ENCODE measurements at regions not wholly inside any gene's neighbourhood (a gene's known extent, or its start where the extent isn't known, plus 50 kb on each side); places are given as distances from the start of the nearest gene placed in this dataset.

- DNase-seq, result no peak
- in situ Hi-C loops (cut with MboI; ENCODE audit: low pct_unique_long_range_greater_than_20kb, low sequenced_read_pairs), result no loop called here
These were observed 495.7 kb upstream of the TCF4 start for GRCh38 chr18:56083523-56084287.

DNA sequence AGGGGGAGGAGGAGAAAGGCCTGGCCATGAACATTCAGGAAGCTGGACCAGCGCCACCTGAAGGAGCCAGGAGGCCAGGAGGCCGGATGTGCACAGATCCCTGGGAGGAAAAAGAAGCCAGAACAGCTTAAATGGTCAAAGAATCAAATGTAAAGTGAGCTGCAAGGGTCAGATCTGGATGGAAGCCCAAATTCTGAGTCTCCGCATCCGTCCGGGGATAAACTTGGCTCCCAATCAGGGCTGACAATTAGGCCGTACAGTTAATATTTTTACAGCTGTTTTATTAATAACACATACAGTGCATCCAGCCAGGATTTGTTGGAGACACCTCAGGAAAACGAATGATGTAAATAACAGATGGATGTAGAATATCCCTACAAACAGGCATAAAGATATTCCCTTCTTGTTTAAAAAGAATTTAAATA lies 495.1 kb upstream of the TCF4 start:
- in situ Hi-C loops (cut with MboI; ENCODE audit: low pct_unique_long_range_greater_than_20kb, low sequenced_read_pairs), result no loop called here
- DNase-seq, result no peak

GRCh38 chr18:56076723-56077122 lies 488.7 kb upstream of the TCF4 start:
- no peak for DNase-seq
- in situ Hi-C loops (cut with MboI; ENCODE audit: low pct_unique_long_range_greater_than_20kb, low sequenced_read_pairs), result no loop called here

DNA sequence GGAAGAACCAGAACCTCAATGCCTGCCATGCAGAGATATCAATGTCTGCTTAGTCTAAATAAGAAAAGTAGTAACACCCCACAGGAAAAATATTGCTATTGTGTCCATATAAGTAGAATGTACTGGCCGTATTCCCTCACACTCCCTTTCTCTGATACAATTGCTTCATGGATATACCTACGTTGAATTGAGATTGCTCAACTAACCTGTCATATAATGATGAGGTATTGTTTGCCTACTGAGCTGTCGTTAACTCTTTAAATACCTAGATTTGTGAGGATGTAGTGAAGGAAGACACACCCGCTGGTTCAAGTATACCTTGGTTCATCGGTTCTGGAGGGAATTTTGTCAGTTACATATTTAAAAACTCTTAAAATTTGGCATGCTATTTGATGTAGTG lies 480.7 kb upstream of the TCF4 start:
- no peak for DNase-seq

DNA sequence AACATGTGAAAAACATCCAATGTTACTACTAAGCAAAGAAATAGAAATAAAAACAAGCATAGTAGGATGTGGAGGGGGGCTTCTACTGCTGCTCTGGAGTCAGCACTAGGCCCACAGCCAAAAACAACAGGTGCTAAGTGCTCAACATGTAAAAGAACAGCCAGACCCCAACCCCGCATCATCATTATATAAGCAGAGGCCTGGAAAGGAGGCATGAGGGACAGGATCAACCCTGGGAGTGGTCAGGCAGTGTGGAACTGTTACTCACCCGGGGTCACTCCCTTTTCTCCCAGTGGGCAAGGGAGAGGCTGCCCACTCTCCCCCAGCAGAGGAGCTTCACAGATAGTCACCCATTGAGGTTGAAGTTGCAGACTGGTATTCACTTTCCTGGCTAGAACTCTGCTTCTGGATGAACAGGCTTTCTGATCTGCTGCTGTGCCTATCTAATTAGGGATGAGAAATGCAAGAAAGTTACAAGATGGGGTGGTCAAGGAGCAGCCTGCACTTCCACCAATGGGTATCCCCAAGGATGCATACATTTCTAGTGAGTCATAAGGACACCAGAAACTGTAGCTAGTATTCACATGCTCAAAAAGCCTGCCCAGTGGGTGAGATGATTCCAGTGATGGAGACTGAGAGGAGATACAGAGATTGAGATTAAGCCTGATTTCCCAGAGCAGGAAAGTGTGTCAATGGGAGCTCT lies 480.1 kb upstream of the TCF4 start:
- in situ Hi-C loops (cut with MboI; ENCODE audit: low pct_unique_long_range_greater_than_20kb, low sequenced_read_pairs), result no loop called here
- DNase-seq, result no peak

More for the DNA sequence above, 480.7 kb upstream of the TCF4 start:
- in situ Hi-C loops (cut with MboI; ENCODE audit: low pct_unique_long_range_greater_than_20kb, low sequenced_read_pairs), result no loop called here

GRCh38 chr18:56067214-56067894 lies 479.4 kb upstream of the TCF4 start:
- in situ Hi-C loops (cut with MboI; ENCODE audit: low pct_unique_long_range_greater_than_20kb, low sequenced_read_pairs), result no loop called here
- DNase-seq, result no peak

GRCh38 chr18:56066524-56067213 lies 478.7 kb upstream of the TCF4 start:
- DNase-seq, result no peak

DNA sequence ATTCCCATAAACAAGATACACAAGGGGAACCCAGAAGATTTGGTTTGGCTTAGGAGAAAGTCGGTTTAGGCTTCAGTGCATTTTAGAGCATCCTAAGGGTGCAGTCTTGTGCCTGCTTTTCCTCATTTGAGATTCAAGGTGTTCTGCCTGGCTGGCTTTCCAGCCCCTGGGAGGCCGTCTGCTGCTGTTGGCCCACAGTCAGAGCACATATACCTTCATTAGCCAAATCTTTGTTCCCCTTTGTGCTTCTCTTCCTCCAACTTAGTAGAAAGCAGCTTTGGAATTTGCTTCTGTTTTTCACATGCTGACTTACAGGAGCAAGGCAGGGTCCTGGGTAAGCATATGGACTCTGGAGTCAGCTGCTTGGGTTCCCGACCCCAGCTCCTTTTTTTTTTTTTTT lies 477.1 kb upstream of the TCF4 start:
- no peak for DNase-seq
- in situ Hi-C loops (cut with MboI; ENCODE audit: low pct_unique_long_range_greater_than_20kb, low sequenced_read_pairs), result no loop called here

More at GRCh38 chr18:56066524-56067213, 478.7 kb upstream of the TCF4 start:
- in situ Hi-C loops (cut with MboI; ENCODE audit: low pct_unique_long_range_greater_than_20kb, low sequenced_read_pairs), result no loop called here

GRCh38 chr18:56062931-56063330 lies 474.9 kb upstream of the TCF4 start:
- no peak for DNase-seq
- in situ Hi-C loops (cut with MboI; ENCODE audit: low pct_unique_long_range_greater_than_20kb, low sequenced_read_pairs), result no loop called here

DNA sequence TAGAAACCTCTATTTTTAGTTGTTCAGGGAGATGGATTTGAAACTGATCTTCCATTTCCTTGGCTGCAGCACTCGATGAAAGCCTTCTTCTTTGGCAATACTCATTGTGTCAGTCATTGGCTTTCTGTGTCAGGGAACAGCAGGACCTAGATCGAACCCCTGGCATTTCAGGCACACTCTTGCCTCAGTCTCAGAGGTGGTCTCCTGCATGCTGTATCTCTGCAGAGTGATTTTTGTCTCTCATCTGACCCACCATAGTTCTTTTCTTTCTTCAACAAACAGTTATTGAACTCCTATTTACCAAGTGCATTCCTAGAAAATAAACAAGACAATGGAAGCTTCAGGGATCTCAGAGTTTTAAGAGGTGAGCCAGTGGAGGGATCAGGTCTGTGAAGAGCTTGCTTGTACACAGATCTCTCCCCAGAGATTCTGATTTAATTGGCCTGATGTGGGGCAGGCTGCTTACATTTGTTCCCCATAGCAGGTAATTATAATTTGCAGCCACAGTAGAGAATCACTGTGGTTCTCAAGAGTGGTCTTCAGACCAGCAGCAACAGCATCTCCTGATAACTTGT lies 473.1 kb upstream of the TCF4 start:
- DNase-seq, result no peak
- in situ Hi-C loops (cut with MboI; ENCODE audit: low pct_unique_long_range_greater_than_20kb, low sequenced_read_pairs), result no loop called here

GRCh38 chr18:56052202-56052601 lies 464.2 kb upstream of the TCF4 start:
- no peak for DNase-seq
- in situ Hi-C loops (cut with MboI; ENCODE audit: low pct_unique_long_range_greater_than_20kb, low sequenced_read_pairs), result no loop called here

DNA sequence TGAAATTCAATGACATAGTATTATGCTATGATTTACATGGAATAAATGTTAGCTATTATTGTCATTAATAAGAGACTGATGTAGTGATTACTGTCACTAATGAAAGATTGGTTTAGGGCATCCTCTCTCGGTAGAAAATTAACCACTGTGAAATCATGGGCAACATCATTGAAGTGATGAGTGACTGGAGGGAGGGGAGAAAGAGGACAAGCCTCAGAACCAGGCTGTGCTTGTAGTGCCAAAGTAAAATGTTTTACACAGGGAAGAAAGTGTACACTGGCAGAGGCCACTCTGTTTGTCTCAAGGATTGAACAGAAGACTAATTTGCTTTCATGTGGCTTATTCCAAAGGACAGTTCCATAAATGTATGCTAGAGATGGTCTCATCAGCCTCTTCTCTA lies 456.2 kb upstream of the TCF4 start:
- no peak for DNase-seq
- in situ Hi-C loops (cut with MboI; ENCODE audit: low pct_unique_long_range_greater_than_20kb, low sequenced_read_pairs), result no loop called here

- in situ Hi-C loops (cut with MboI; ENCODE audit: low pct_unique_long_range_greater_than_20kb, low sequenced_read_pairs), result no loop called here
These were observed 455.7 kb upstream of the TCF4 start for GRCh38 chr18:56043641-56044061.

DNA sequence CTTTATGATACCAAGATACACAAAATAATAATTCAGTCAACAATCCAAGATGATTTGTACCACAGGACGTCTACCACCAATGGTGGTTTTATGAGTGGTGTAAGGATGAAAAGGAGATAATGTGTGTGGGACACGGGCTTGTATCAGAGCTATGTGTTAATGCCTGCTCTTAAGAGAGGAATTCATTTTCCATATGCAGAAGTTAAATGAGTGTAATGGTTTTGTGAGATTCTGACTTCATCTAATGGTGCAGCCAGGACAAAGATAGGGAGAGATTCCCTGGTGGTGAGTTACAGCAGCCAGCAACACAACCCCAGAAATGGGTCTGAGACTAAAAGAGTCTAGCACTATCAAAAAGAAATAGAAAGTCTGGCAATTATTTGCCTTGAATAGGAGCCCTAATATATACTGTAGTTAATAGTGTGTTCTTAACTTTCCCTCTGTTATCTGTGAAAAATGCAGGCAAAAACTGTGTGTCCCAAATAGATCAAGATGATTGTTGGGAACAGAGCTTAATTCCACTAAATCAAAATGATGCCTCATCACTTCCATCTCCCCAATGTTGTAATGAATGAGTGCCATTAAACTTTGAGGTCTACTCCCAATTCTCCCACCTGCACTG lies 455.0 kb upstream of the TCF4 start:
- DNase-seq, result no peak
- in situ Hi-C loops (cut with MboI; ENCODE audit: low pct_unique_long_range_greater_than_20kb, low sequenced_read_pairs), result no loop called here

More at GRCh38 chr18:56043641-56044061, 455.7 kb upstream of the TCF4 start:
- DNase-seq, result no peak

DNA sequence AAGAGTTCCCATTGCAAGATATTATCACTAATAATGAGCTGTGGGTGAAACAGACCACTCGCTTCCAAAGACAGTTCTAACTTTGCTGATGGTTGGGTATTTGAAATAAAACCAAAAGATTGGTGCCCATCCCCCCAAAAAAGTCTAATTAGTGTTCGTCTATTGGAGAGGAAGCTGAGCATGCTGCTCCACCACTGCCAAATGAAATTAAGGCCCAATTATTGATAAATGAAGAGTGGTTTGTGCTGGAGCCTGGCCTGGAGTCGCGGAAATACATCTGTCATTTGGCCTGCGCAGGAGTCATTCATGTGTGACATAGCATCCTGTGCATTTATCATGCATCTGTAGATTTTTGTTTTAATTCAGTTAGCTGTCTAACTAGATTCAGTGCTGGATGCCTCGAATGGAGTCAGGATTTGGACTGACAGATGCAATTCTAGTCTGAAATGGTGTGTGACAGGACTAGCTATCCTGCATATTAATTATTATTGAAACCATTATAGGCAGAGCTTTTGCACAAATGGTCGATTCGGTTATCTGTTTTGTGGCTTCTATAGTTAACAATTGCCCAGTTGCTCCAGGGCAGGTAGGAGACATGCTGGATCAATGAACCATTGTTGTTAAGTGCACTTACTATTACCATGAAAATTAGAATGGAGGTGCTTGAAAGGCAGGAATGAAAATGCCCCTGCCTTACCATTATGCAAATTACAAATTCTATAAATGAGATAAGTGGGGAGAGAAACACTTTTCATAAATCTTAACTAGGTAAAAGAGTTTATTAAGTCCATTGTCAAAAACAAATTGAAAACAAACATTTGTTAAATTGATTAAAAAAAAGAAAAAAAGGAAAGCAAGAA lies 450.4 kb upstream of the TCF4 start:
- in situ Hi-C loops (cut with MboI; ENCODE audit: low pct_unique_long_range_greater_than_20kb, low sequenced_read_pairs), result no loop called here
- peak; percentile 5 for DNase-seq

- in situ Hi-C loops (cut with MboI; ENCODE audit: low pct_unique_long_range_greater_than_20kb, low sequenced_read_pairs), result no loop called here
- DNase-seq, result no peak
These were observed 448.7 kb upstream of the TCF4 start for GRCh38 chr18:56036741-56037140.

GRCh38 chr18:56035546-56035945 lies 447.6 kb upstream of the TCF4 start:
- in situ Hi-C loops (cut with MboI; ENCODE audit: low pct_unique_long_range_greater_than_20kb, low sequenced_read_pairs), result no loop called here
- no peak for DNase-seq

GRCh38 chr18:56034949-56035348 lies 447.0 kb upstream of the TCF4 start:
- in situ Hi-C loops (cut with MboI; ENCODE audit: low pct_unique_long_range_greater_than_20kb, low sequenced_read_pairs), result no loop called here
- DNase-seq, result no peak

Data from KBM-7 (cell line).